ENCODE measurements at regions not wholly inside any gene's neighbourhood (a gene's known extent, or its start where the extent isn't known, plus 50 kb on each side); places are given as distances from the start of the nearest gene placed in this dataset.
"Not testable (repeated sequence)": the region's sequence is repeated elsewhere in the genome, so short reads cannot be mapped to it uniquely, and the experiment has no call there.

DNA sequence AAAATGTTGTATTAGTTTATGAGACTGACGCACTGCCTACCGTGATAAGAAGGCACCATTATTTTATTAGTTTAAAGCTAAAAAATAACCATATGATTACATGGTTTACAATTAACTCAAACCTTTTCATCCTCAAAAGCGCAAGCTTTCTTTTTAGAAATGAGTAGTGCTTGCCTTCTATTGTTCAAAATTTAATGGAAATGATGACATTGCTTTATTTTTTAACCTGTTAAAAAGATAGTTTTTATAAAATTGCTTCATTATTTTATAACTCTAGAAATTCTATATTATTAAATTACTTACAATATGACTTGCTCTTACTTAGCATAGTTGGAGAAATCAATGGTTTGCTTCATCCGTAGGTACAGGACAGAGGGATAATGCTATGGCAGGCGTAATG lies 78.7 kb upstream of the HDDC2 start:
- TF ChIP-seq POLR2A (IDR thresholded peaks at IDR 0.05; ENCODE audit: low read length) (no peak), GATA1 (IDR thresholded peaks at IDR 0.05; ENCODE audit: low read depth, low read length) (no peak)
- no peak for DNase-seq

DNA sequence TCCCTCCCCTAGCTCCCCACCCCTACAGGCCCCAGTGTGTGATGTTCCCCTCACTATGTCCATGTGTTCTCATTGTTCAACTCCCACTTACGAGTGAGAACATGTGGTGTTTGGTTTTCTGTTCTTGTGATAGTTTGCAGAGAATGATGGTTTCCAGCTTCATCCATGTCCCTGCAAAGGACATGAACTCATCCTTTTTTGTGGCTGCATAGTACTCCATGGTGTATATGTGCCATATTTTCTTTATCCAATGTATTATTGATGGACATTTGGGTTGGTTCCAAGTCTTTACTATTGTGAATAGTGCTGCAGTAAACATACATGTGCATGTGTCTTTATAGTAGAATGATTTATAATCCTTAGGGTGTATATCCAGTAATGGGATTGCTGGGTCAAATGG lies 84.6 kb upstream of the HDDC2 start:
- DNase-seq = not testable (repeated sequence)

DNA sequence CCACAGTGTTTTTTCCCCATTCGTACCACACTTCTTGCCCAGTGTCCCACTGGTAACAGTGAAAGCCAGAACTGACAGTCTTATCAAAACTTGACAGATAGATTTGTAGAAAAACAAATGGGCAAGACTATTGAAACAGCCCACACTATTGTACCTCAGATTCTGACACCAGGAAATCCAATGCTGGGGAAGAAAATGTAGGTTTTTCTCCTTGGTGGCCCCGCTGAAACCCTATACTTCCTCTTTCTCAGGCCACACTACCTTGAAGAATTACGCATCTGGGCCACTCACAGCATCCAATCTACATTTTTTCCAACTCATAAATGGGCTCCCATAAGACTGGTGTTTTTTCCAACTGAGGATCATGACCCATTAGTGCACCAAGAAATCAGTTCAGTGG lies 90.9 kb upstream of the HDDC2 start:
- DNase-seq = no peak
- TF ChIP-seq GATA1 (IDR thresholded peaks at IDR 0.05; ENCODE audit: low read depth, low read length) (no peak), POLR2A (IDR thresholded peaks at IDR 0.05; ENCODE audit: low read length) (no peak)

DNA sequence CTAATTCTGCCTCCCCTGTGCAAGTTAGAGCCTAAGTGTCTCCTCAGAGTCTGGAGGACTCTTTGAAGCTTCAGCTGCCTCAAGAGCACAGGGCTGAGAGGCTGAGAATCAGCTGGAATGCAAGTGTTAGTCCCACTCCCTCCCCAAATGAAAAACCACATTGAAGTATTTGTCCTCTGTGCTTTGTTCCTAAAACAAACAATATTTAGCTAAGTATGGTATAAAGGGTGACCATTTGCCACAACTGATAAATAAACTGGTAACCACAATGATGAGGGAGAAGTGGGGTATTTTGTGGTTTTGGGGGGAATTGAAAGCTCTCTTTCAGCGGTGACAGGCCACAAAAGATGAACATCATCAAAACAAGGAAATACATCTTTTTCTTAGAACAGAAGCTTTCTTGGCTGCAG lies 91.7 kb upstream of the HDDC2 start:
- no peak for TF ChIP-seq POLR2A (IDR thresholded peaks at IDR 0.05; ENCODE audit: low read length)
- no peak for TF ChIP-seq GATA1 (IDR thresholded peaks at IDR 0.05; ENCODE audit: low read depth, low read length)
- no peak for DNase-seq

DNA sequence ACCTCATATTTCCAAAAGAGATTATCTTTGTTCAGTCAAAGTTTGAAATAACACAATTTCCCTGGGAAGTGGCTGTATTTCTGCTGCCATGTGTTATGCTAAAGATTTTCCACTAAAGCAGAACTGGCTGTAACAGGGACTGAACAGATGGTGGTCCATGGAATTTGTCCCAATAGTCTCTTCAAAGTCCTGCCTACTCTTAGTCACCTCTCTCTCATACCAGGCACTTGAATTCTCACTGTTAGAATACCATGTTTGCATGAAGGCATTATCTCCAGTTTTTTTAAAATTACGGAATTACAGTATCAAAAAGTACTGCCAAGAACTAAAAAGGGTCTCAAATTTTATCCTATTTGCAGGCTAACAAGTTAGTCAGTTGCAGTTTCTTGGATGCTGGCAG lies 105.0 kb upstream of the HDDC2 start:
- no peak for TF ChIP-seq POLR2A (IDR thresholded peaks at IDR 0.05; ENCODE audit: low read length)
- TF ChIP-seq GATA1 (IDR thresholded peaks at IDR 0.05; ENCODE audit: low read depth, low read length) = no peak
- DNase-seq = no peak

DNA sequence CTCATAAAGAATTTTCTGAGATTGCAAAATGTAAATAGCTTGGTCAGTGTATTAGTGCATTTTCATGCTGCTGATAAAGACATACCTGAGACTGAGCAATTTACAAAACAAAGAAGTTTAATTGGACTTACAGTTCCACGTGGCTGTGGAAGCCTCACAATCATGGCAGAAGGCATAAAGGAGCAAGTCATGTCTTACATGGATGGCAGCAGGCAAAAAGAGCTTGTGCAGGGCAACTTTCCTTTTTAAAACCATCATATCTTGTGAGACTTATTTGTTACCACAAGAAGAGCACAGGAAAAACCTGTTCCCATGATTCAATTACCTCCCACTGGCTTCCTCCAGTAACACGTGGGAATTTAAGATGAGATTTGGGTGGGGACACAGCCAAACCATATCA lies 112.7 kb upstream of the HDDC2 start:
- DNase-seq = no peak
- TF ChIP-seq GATA1 (IDR thresholded peaks at IDR 0.05; ENCODE audit: low read depth, low read length) (no peak), POLR2A (IDR thresholded peaks at IDR 0.05; ENCODE audit: low read length) (no peak)

DNA sequence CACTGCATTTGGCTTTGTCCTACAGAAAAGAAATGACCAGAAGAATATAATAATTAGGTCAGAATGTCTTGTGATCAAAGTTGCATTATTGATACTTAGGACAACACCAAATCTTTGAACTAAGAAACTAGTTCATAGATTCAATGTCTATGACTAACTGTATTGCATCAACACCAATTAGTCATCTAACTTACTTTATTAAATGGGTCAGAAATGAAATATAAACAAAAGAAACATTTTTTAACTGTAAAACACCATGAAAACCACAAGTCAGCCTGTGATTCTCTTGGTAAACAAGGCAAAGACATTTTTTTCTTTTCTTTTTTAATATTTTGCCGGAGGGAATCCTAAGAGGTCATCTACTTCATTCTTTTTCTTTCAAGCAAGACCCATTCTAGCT lies 114.1 kb upstream of the HDDC2 start:
- TF ChIP-seq POLR2A (IDR thresholded peaks at IDR 0.05; ENCODE audit: low read length) (no peak), GATA1 (IDR thresholded peaks at IDR 0.05; ENCODE audit: low read depth, low read length) (no peak)
- DNase-seq = no peak

DNA sequence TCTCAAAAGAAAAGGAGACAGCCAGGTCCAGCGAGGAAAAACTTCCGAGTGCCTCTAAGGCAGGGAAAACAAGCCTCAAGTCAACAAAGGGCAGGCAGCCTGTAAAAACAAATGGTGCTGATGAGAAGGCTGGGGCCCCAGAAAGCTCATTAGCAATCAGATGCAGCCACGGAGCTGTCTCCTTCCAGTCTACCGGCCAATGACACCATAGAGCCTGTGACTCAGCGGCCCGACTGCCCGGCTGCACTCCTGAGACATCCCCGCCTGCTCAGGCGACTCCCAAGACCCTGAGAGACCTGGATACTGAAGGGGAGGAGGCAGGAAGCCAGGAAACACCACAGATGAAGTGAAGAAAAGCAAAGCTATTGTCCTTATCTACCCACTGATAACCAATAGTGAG lies 120.1 kb upstream of the HDDC2 start:
- no peak for DNase-seq
- TF ChIP-seq GATA1 (IDR thresholded peaks at IDR 0.05; ENCODE audit: low read depth, low read length) (no peak), POLR2A (IDR thresholded peaks at IDR 0.05; ENCODE audit: low read length) (no peak)

DNA sequence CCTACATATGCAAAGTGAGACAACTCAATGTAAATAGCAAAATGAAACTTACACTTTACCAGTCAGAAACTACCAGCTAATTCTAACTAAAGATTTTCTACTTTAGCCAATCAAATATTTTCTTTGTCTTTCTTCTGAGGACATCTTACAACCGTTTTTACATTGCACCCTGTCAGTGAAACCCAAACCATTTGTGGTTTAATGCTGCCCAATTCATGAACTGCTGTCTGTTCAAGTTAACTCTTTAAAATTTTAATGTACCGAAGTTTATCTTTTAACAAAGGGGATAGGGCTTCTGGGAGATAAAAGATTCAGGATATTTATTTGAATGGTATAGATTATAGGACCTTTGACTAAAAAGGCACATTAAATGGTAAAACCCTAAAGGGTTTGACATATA lies 121.3 kb upstream of the HDDC2 start:
- no peak for TF ChIP-seq GATA1 (IDR thresholded peaks at IDR 0.05; ENCODE audit: low read depth, low read length)
- TF ChIP-seq POLR2A (IDR thresholded peaks at IDR 0.05; ENCODE audit: low read length) = no peak
- no peak for DNase-seq

DNA sequence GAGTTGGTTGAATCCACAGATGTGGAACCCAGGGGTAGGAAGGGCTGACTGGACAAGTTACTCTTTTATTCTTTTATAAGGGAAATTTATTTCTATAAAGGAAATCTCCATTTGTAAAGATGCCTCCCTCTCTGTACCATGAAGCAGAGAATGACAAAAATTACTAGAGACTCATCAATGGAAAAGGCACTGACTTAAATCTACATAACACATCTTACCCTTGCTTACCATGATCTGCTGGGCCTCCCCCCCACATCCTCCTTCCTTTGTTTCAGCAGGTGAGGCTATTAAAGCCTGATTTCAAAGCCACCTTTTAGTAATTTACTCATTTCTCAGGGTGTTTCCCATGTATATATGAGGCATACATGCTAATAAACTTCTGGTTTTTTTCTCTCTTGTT lies 130.2 kb upstream of the HDDC2 start:
- TF ChIP-seq GATA1 (IDR thresholded peaks at IDR 0.05; ENCODE audit: low read depth, low read length) (no peak), POLR2A (IDR thresholded peaks at IDR 0.05; ENCODE audit: low read length) (no peak)
- no peak for DNase-seq

DNA sequence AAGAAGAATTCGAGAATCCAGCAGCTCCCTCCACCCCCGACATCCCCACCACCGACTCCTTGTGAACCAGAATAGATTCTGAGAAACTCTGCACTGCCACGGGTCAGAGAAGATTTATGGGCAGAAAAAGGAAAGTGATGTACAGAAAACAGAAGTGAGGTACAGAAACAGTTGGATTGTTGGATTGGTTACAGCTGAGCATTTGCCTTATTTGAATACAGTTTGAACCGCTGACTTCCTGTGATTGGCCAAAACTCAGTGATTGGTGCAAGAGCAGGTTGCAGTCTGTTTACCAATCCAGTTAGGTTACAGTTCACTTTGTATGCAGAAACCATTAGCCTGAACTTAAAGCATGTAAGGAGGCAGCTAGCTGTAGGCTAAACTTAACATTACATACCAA lies 131.2 kb upstream of the HDDC2 start:
- DNase-seq = no peak
- no peak for TF ChIP-seq GATA1 (IDR thresholded peaks at IDR 0.05; ENCODE audit: low read depth, low read length)

DNA sequence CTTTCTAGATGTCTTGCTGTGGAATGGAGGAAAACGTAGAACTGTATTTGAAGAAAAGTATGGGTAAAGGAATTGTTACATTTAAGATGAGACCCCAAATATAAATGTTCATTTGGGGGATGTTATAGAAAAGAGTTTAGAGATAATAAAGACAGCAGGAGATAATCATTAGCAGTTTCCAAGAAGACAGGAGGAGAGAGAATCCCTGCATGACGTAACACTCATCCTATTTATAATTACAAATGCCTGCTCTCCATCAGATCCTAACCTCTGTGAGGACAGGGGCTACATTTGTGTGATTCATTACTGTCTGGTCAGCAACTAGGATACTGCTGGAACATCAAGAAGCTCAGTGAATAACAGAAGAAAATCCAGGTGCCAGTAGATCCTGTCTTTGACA lies 133.0 kb upstream of the HDDC2 start:
- TF ChIP-seq GATA1 (IDR thresholded peaks at IDR 0.05; ENCODE audit: low read depth, low read length) = no peak
- no peak for TF ChIP-seq POLR2A (IDR thresholded peaks at IDR 0.05; ENCODE audit: low read length)

DNA sequence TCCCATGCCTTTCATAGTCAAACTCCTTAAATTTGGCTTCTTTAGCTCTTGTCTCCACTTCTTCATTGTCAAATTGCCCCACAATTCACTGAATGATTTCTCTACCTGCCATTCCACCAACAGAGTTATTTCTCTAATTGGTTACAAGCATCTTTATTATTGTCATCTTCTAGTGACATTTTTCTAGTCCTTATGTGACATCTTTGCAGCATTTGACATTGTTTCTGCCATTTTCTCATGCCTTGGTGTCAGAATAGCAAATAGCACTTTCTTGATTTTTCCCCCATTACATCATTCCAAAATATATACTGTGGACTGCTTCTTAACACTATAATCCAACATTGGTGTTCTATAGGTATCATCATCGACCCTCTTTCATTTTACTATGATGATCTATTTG lies 137.7 kb upstream of the HDDC2 start:
- DNase-seq = no peak
- TF ChIP-seq POLR2A (IDR thresholded peaks at IDR 0.05; ENCODE audit: low read length) = no peak
- TF ChIP-seq GATA1 (IDR thresholded peaks at IDR 0.05; ENCODE audit: low read depth, low read length) = no peak

More for the DNA sequence above, 133.0 kb upstream of the HDDC2 start:
- no peak for DNase-seq

DNA sequence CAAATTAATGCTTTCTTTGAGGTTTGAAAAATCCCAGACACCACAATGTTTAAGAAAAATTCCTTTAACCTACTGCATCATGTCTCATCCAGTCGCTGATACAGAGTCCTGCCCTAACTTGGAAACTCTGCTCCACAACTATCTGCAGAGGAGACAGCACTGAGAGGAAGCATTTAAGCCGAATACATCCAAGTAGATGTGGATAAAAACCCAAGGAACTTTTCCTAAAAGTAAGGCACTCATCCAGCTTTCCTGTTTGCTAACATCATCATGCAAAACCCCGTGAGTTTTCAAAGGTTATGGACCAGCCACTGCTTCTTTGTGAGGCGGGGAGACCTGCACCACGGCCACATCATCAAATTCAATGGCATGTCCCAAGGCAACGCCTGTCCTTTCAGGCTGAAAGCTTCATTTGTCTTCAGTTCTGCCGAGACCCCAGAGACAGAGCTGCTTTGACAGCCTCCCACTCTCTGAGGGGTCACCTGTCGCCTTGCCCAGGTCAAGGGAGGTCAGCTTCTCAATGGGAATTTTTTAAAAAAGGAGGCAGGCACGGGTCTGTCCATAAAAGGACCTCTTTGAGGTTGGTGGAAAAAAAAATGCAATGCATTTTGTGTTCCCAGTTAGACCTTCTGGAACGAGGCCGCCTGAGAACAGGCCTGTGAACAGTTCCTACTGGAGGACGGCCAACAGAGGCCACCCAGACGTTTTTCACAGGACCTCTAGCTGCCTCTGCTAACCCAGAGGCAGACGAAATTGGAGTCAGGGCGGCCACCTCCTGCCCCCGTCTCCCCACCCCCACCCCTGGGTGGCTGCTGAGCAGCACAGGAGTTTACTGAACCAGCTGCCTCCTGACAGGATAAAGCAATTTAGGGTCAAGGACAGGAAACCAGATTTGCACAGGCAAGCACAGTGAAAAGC lies 142.5 kb upstream of the HDDC2 start:
- TF ChIP-seq GATA1 (IDR thresholded peaks at IDR 0.05; ENCODE audit: low read depth, low read length) (no peak), POLR2A (IDR thresholded peaks at IDR 0.05; ENCODE audit: low read length) (no peak)
- no peak for DNase-seq

DNA sequence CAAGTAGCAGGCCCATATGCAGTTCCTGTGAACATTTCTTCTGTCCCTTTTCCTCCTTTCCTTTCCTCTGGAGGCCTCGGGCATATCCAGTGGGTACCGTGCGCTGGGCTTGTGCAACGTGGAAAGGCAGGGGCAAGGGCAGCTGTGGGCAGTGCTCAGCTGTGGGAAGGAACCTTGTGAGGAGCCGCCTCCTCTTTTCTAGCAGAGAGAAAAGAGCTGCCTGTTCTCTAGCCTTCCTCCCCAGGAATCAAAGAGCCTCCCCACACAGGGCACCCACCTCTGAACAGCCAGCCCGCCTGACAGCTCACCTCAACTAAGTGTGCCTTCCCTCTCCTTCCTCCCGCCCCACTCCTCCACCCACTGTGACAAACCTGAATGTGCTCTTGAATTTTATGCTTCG lies 143.3 kb upstream of the HDDC2 start:
- TF ChIP-seq POLR2A (IDR thresholded peaks at IDR 0.05; ENCODE audit: low read length) (no peak), GATA1 (IDR thresholded peaks at IDR 0.05; ENCODE audit: low read depth, low read length) (no peak)
- no peak for DNase-seq
